BLaER1 treated with 17β-estradiol and CSF1 and Interleukin-3, amounts not matched to agents 10 nM and 100 nM (cell line): ENCODE measurements at regions not wholly inside any gene's neighbourhood (a gene's known extent, or its start where the extent isn't known, plus 50 kb on each side); places are given as distances from the start of the nearest gene placed in this dataset.

Source experiments
- H3K27ac ChIP-seq, 11 experiments: shearing (Covaris generic); formaldehyde crosslinking; 2 replicates each; pipeline ENCODE4 v1.8.1; 2022
- H3K27me3 ChIP-seq, 11 experiments: shearing (Covaris generic); formaldehyde crosslinking; 2 replicates each; pipeline ENCODE4 v1.8.1; 2022
- H3K36me3 ChIP-seq, 11 experiments: shearing (Covaris generic); formaldehyde crosslinking; 2 replicates each; pipeline ENCODE4 v1.8.1; 2022
- H3K4me1 ChIP-seq, 10 experiments: shearing (Covaris generic); formaldehyde crosslinking; 2 replicates each; pipeline ENCODE4 v1.8.1; 2022
- H3K4me2 ChIP-seq, 11 experiments: shearing (Covaris generic); formaldehyde crosslinking; 2 replicates each; pipeline ENCODE4 v1.8.1; 2022
- H3K4me3 ChIP-seq, 10 experiments: shearing (Covaris generic); formaldehyde crosslinking; 2 replicates each; pipeline ENCODE4 v1.8.1; 2022
- H3K9ac ChIP-seq, 11 experiments: shearing (Covaris generic); formaldehyde crosslinking; 2 replicates each; pipeline ENCODE4 v1.8.1; 2022
- H3K9me3 ChIP-seq, 11 experiments: shearing (Covaris generic); formaldehyde crosslinking; replicated peaks in 1 of 11; 2 replicates each; pipeline ENCODE4 v1.8.1; 2022
- H4K20me1 ChIP-seq, 11 experiments: shearing (Covaris generic); formaldehyde crosslinking; 2 replicates each; pipeline ENCODE4 v1.8.1; 2022
- Cebpa-rat ChIP-seq, 11 experiments: shearing (Covaris generic); IDR thresholded peaks; 2 replicates each; pipeline ENCODE4 v1.8.1; 2022

DNA sequence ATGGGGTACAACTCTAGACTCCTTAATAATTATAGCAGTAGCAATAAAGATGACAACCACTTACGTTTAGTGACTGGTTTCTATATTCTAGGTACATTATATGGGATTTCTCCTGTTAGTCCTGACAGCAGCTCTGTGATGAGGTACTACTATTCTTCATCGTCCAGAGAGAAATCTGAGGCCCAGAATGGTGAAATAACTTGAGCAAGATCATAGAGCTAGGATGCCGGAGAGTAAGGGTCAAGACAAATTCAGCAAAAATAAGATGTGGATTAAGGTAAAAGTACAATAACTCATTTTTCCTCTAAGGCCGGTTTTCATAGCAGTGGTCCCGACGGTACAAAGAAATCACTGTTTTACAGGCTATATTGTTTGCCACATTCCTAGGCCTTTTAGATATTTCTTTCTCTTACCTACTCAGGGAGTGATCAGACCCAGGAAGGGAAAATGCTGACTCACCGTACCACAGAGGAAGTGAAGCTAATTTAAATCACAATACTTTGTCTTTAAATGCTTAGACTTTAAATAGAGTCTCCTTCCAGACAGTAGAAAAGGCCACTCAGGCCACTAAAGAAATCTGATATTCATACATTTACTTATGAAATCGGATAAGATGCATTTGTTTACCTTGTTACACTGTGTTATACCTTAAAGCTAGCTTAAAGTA is 2023.0 kb upstream of the AGA start:
- peak overlapping the region in 8 of 11 experiments; percentile 11 to 50 (median 36); a peak in 13 of 22 replicates for H3K4me2 ChIP-seq
- peaks cover 0 to 4% (median 0%) of the 10 kb centered on the region in 11 experiments; a peak in 5 of 22 replicates for H3K9me3 ChIP-seq
- H3K27me3 ChIP-seq: no peaks in the 10 kb centered on the region
- H4K20me1 ChIP-seq: no peaks in the 10 kb centered on the region
- H3K36me3 ChIP-seq: no peaks in the 10 kb centered on the region
- peaks cover 0 to 13% (median 7%) of the 10 kb centered on the region in 10 experiments; a peak in 11 of 20 replicates for H3K4me1 ChIP-seq
- no peak overlapping the region for H3K9ac ChIP-seq
- H3K4me3 ChIP-seq: no peak overlapping the region
- TF ChIP-seq Cebpa-rat (IDR thresholded peaks at IDR 0.05): no peak
- peak overlapping the region in 7 of 11 experiments; percentile 11 to 52 (median 29); a peak in 8 of 22 replicates for H3K27ac ChIP-seq

DNA sequence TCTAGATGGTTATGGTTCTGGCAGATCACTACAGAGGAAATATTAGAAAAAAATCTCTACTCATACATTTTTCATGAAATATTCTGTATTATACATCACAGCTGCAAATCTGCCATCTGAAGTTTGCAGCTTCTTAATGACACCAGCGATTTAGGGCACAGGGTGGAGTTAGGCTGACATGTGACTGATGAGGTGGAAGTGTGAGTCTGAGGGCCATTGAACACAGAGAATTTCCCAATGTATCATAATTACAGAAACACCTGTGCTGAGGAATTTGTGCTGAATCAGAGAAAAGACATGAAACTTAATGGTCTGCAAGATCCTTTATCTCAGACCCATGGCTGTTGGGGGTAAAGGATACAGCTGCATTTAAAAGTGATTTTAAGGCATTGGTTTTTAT is 2025.6 kb upstream of the AGA start:
- TF ChIP-seq Cebpa-rat (IDR thresholded peaks at IDR 0.05): no peak
- H3K4me1 ChIP-seq: peaks cover 0 to 13% (median 7%) of the 10 kb centered on the region in 10 experiments; a peak in 11 of 20 replicates
- H3K4me2 ChIP-seq: no peak overlapping the region
- H4K20me1 ChIP-seq: no peaks in the 10 kb centered on the region
- H3K27me3 ChIP-seq: no peaks in the 10 kb centered on the region
- no peaks in the 10 kb centered on the region for H3K36me3 ChIP-seq
- H3K9ac ChIP-seq: no peak overlapping the region
- H3K4me3 ChIP-seq: no peak overlapping the region
- H3K27ac ChIP-seq: no peak overlapping the region
- H3K9me3 ChIP-seq: no peaks in the 10 kb centered on the region

DNA sequence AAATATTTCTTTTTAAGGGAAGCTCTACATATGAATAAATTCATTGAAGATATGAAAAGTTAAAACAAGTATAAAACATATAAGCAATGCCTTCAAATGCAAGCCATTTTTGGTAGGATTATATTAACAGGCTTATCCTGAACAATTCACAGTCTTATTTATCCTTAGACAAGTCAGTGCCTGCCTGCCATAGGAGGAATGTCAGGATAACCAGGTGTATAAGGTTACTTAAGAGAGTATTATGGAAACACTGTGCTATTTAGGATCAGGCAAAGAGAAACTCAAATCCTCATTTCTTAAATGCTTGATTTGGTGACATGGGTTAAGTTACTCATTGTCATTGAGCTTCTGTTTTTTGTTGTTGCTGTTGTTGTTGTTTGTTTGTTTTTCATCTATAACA is 2029.9 kb upstream of the AGA start:
- H4K20me1 ChIP-seq: no peaks in the 10 kb centered on the region
- no peaks in the 10 kb centered on the region for H3K4me1 ChIP-seq
- H3K36me3 ChIP-seq: no peaks in the 10 kb centered on the region
- H3K27me3 ChIP-seq: no peaks in the 10 kb centered on the region
- H3K4me2 ChIP-seq: no peak overlapping the region
- H3K4me3 ChIP-seq: no peak overlapping the region
- no peak overlapping the region for H3K9ac ChIP-seq
- H3K9me3 ChIP-seq: peaks cover 0 to 7% (median 5%) of the 10 kb centered on the region in 11 experiments; a peak in 10 of 22 replicates
- no peak overlapping the region for H3K27ac ChIP-seq
- TF ChIP-seq Cebpa-rat (IDR thresholded peaks at IDR 0.05): no peak

DNA sequence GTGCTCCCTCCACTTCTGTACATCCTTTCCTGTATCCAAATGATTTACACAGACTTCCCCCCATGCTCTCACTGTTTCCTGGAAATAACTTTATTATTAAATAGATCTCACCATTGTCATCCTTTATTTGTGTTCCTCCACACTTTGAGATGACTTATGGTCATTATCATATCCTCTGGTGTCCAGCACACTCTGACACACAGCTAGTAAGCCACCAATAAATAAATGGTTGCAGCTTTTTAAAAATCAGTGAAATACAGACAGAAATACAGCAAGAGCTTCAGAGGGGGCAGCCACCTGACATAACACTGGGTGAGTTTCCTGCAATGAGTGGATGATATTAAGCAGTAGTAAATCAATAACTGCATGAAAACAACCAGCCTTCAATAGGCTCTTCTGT is 2036.4 kb upstream of the AGA start:
- no peak overlapping the region for H3K4me3 ChIP-seq
- H3K9me3 ChIP-seq: peaks cover 0 to 11% (median 7%) of the 10 kb centered on the region in 11 experiments; a peak in 10 of 22 replicates
- H3K36me3 ChIP-seq: no peaks in the 10 kb centered on the region
- H3K27me3 ChIP-seq: no peaks in the 10 kb centered on the region
- no peaks in the 10 kb centered on the region for H4K20me1 ChIP-seq
- H3K27ac ChIP-seq: no peak overlapping the region
- no peaks in the 10 kb centered on the region for H3K4me1 ChIP-seq
- no peak for TF ChIP-seq Cebpa-rat (IDR thresholded peaks at IDR 0.05)
- no peak overlapping the region for H3K4me2 ChIP-seq
- H3K9ac ChIP-seq: no peak overlapping the region

DNA sequence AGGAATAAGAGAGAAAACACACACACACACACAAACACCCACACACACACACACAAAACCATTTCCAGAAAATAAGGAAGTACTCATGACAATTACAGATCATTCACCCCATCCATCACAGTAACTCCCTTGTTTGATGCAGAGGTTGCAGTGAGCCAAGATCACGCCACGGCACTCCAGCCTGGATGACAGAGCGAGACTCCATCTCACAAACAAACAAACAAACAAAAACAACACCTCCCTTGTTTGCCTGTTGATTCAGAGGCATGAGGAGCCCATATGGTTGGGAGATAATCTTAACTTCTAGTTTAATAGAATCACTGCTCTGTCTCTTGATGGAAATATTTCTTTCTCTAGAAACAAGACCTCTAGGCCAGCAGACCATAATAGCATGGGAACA is 2043.5 kb upstream of the AGA start:
- Histone ChIP-seq H3K4me3 (no peak overlapping the region), H3K27ac (no peak overlapping the region), H3K36me3 (no peaks in the 10 kb centered on the region), H4K20me1 (no peaks in the 10 kb centered on the region), H3K4me2 (no peak overlapping the region), H3K9ac (no peak overlapping the region), H3K9me3 (no peaks in the 10 kb centered on the region), H3K4me1 (no peaks in the 10 kb centered on the region), H3K27me3 (no peaks in the 10 kb centered on the region)
- no peak for TF ChIP-seq Cebpa-rat (IDR thresholded peaks at IDR 0.05)

DNA sequence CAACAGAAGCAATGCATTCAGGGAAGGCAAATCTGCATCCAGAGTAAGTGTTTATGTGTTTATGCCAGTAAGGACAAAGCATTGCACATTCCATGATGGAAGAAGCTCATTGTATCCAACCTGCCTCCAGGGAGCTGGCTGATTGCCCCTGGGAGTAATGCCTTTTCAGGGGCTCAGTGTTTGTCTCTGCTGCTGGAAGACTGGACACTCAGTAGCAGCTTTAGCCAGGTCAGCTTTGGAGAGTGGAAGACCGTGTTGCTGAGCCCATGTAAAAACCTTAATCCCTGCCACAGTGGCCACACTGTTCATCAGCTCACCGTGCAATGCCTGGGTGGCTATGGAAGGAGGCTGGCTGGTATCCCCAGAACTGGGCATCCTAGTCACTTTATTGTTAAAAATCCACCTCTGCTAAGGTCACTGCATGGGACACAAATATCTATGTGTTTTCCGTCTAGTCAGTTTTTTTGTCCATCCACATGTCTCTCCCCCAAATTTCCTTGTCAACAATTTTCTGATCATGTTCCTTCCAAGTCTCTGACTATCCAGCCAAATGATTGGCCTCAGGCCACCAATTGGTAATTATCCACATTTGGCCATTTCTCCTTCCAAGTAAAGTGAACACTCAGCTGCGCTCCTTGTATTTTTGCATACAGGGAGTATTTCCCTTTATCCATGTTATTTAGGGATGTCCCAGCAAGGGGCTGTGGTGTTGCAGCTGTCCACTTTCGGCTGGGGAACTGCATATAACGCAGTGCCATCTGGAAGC is 2044.5 kb upstream of the AGA start:
- Histone ChIP-seq H3K4me3 (no peak overlapping the region), H3K9ac (no peak overlapping the region), H4K20me1 (no peaks in the 10 kb centered on the region), H3K27me3 (no peaks in the 10 kb centered on the region), H3K4me1 (no peaks in the 10 kb centered on the region), H3K4me2 (no peak overlapping the region), H3K36me3 (no peaks in the 10 kb centered on the region), H3K9me3 (no peaks in the 10 kb centered on the region), H3K27ac (no peak overlapping the region)
- no peak for TF ChIP-seq Cebpa-rat (IDR thresholded peaks at IDR 0.05)

DNA sequence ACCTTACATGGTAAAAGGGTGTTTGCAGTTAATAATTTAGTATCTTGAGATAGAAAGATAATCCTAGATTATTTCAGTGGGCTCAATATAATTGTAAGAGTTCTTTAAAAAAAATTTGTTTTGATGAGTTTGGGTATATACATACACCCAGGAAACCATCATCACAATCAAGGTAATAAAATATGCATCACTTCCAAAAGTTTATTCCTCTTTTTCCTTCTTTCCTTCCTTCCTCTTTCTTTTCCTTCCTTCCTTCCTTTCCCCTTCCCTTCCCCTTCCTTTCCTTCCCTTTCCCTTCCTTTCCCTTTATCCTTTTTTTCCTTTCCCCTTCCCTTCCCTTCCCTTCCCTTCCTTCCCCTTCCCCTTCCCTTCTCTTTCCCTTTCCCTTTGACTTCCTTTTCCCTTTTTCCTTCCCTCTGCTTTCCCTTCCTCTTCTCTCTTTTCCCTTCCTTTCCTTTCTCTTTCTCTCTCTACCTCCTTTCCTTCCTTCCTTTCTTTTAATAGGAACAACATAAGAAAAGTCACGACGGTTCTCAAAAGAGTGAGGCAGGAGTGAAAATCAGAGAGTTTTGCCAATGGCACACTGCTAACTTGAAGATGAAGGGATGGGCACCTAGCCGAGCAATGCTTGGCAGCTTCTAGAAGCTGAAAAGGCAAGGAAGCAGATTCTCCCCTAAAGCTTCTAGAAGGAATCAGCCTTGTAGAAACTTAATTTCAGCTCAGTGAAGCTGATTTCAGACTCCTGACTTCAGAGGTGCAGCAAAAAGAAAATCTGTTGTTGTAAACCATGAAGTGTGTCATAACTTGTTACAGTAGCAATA is 2050.2 kb upstream of the AGA start:
- no peak for TF ChIP-seq Cebpa-rat (IDR thresholded peaks at IDR 0.05)
- no peaks in the 10 kb centered on the region for H3K27me3 ChIP-seq

DNA sequence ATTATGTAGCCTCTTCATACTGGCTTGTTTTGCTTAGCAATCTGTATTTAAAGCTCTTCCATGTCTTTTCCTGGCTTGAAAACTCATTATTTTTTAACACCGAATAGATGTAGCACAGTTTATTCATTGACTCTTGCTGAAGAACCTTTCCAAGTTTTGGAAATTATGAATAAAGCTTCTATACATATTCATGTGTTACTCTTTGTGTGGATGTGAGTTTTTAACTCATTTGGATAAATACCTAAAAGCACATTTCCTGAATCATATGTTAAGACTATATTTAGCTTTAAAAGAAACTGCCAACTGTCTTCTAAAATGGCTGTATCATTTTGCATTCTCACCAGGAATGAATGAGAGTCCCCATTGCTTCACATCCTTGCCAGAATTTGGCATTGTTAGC is 2061.7 kb upstream of the AGA start:
- no peak for TF ChIP-seq Cebpa-rat (IDR thresholded peaks at IDR 0.05)
- H3K4me1 ChIP-seq: no peaks in the 10 kb centered on the region
- H3K9ac ChIP-seq: no peak overlapping the region
- H4K20me1 ChIP-seq: no peaks in the 10 kb centered on the region
- no peaks in the 10 kb centered on the region for H3K36me3 ChIP-seq
- H3K4me3 ChIP-seq: no peak overlapping the region
- H3K4me2 ChIP-seq: no peak overlapping the region
- no peaks in the 10 kb centered on the region for H3K9me3 ChIP-seq
- H3K27ac ChIP-seq: no peak overlapping the region
- H3K27me3 ChIP-seq: no peaks in the 10 kb centered on the region

More for the DNA sequence above, 2050.2 kb upstream of the AGA start:
- H4K20me1 ChIP-seq: no peaks in the 10 kb centered on the region
- no peak overlapping the region for H3K27ac ChIP-seq
- 0 out of 22 replicates have a peak, but pooled peaks cover 0 to 3% (median 0%) of the 10 kb centered on the region in 11 experiments for H3K9me3 ChIP-seq
- H3K36me3 ChIP-seq: no peaks in the 10 kb centered on the region
- H3K4me1 ChIP-seq: no peaks in the 10 kb centered on the region
- H3K4me3 ChIP-seq: no peak overlapping the region
- no peak overlapping the region for H3K9ac ChIP-seq
- H3K4me2 ChIP-seq: no peak overlapping the region

DNA sequence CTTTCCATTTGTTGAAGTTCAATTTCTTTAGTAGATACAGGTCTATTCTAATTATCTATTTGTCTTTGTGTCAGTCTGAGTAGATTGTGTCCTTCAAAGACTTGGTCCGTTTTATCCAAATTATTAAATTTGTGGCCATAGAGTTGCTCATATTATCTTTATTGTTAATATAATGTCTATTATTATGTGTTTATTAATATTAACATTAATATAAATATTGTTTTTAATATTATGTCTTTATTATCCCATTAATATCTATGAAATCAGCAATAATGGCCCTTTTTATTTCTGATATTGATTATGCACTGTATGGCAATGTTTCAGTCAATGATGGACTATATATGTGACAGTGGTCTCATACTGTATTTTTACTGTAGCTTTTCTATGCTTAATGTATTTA is 2067.3 kb upstream of the AGA start:
- H3K4me2 ChIP-seq: no peak overlapping the region
- H3K27ac ChIP-seq: no peak overlapping the region

More for the DNA sequence above, 2067.3 kb upstream of the AGA start:
- Histone ChIP-seq H3K4me3 (no peak overlapping the region), H4K20me1 (no peaks in the 10 kb centered on the region), H3K27me3 (no peaks in the 10 kb centered on the region), H3K9me3 (no peaks in the 10 kb centered on the region), H3K4me1 (peaks cover 0 to 6% (median 0%) of the 10 kb centered on the region in 10 experiments; a peak in 1 of 20 replicates), H3K9ac (no peak overlapping the region), H3K36me3 (no peaks in the 10 kb centered on the region)
- TF ChIP-seq Cebpa-rat (IDR thresholded peaks at IDR 0.05): no peak
